ENCODE measurements at regions not wholly inside any gene's neighbourhood (a gene's known extent, or its start where the extent isn't known, plus 50 kb on each side); places are given as distances from the start of the nearest gene placed in this dataset.

GRCh38 chr1:114331936-114332335, 178.3 kb upstream of the SYT6 start:
- H3K4me1 ChIP-seq, result no peaks in the 10 kb centered on the region
- H3K27ac ChIP-seq, result no peak overlapping the region
- no peaks in the 10 kb centered on the region for H3K9me3 ChIP-seq
- intact Hi-C loops (cut with DNase I; ENCODE audit: low total_unique reads), result no loop called here
- no peaks in the 10 kb centered on the region for H3K27me3 ChIP-seq
- TF ChIP-seq CTCF (IDR thresholded peaks at IDR 0.05), result no peak
- no peak overlapping the region for H3K4me3 ChIP-seq
- no peak for DNase-seq
- H3K36me3 ChIP-seq, result no peaks in the 10 kb centered on the region

- H3K27ac ChIP-seq, result no peak overlapping the region
- no peaks in the 10 kb centered on the region for H3K9me3 ChIP-seq
- no peaks in the 10 kb centered on the region for H3K36me3 ChIP-seq
- no peak for TF ChIP-seq CTCF (IDR thresholded peaks at IDR 0.05)
- no peak overlapping the region for H3K4me3 ChIP-seq
- DNase-seq, result no peak
- H3K4me1 ChIP-seq, result no peaks in the 10 kb centered on the region
- intact Hi-C loops (cut with DNase I; ENCODE audit: low total_unique reads), result no loop called here
- H3K27me3 ChIP-seq, result no peaks in the 10 kb centered on the region
These were observed 176.8 kb upstream of the SYT6 start for GRCh38 chr1:114330451-114330983.

GRCh38 chr1:114328361-114328904, 174.8 kb upstream of the SYT6 start:
- intact Hi-C loops (cut with DNase I; ENCODE audit: low total_unique reads), result no loop called here
- H3K36me3 ChIP-seq, result no peaks in the 10 kb centered on the region
- H3K4me3 ChIP-seq, result no peak overlapping the region
- no peak overlapping the region for H3K27ac ChIP-seq
- DNase-seq, result no peak
- no peaks in the 10 kb centered on the region for H3K4me1 ChIP-seq
- TF ChIP-seq CTCF (IDR thresholded peaks at IDR 0.05), result no peak
- no peaks in the 10 kb centered on the region for H3K9me3 ChIP-seq
- H3K27me3 ChIP-seq, result no peaks in the 10 kb centered on the region

GRCh38 chr1:114324662-114324965, 170.9 kb upstream of the SYT6 start:
- H3K4me3 ChIP-seq, result no peak overlapping the region
- no peak for DNase-seq

GRCh38 chr1:114323959-114324661, 170.4 kb upstream of the SYT6 start:
- Histone ChIP-seq H3K4me1 (peaks cover 0 to 14% (median 0%) of the 10 kb centered on the region in 4 donors), H3K27ac (no peak overlapping the region), H3K9me3 (no peaks in the 10 kb centered on the region), H3K4me3 (no peak overlapping the region), H3K36me3 (no peaks in the 10 kb centered on the region), H3K27me3 (no peaks in the 10 kb centered on the region)
- TF ChIP-seq CTCF (IDR thresholded peaks at IDR 0.05), result no peak
- no peak for DNase-seq
- intact Hi-C loops (cut with DNase I; ENCODE audit: low total_unique reads), result no loop called here

More at GRCh38 chr1:114324662-114324965, 170.9 kb upstream of the SYT6 start:
- intact Hi-C loops (cut with DNase I; ENCODE audit: low total_unique reads), result no loop called here
- H3K4me1 ChIP-seq, result peaks cover 0 to 9% (median 0%) of the 10 kb centered on the region in 4 donors
- no peak for TF ChIP-seq CTCF (IDR thresholded peaks at IDR 0.05)
- no peak overlapping the region for H3K27ac ChIP-seq
- H3K36me3 ChIP-seq, result no peaks in the 10 kb centered on the region
- H3K27me3 ChIP-seq, result no peaks in the 10 kb centered on the region
- no peaks in the 10 kb centered on the region for H3K9me3 ChIP-seq
